ENCODE measurements at regions not wholly inside any gene's neighbourhood (a gene's known extent, or its start where the extent isn't known, plus 50 kb on each side); places are given as distances from the start of the nearest gene placed in this dataset.

DNA sequence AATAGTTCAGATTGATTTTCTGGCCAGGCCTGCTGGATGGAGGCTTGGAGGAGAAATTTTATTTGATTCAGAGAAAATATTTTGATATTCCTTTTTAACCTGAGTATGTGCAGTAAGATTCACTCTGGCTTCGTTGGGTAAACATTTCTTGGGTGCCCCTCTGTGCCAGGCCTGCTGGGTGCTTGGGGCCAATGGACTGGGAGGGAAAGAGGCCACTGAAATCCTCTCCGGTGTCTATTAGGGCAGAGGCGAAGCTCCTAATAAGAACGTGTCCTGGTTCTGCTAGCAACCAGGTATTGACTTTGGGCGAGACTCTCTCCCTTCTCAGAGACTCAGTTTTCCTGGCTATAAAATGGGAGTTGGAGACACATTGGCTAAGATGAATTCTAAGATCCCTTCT lies 122.5 kb downstream of the CYLD start:
- ChIA-PET POLR2A (no interaction called here), CTCF (ENCODE audit: unreplicated experiment) (no interaction called here)
- TF ChIP-seq EZH2phosphoT487 (IDR thresholded peaks at IDR 0.05; ENCODE audit: borderline replicate concordance, low read depth, low read length), result no peak
- TF ChIP-seq, protein P1, sequence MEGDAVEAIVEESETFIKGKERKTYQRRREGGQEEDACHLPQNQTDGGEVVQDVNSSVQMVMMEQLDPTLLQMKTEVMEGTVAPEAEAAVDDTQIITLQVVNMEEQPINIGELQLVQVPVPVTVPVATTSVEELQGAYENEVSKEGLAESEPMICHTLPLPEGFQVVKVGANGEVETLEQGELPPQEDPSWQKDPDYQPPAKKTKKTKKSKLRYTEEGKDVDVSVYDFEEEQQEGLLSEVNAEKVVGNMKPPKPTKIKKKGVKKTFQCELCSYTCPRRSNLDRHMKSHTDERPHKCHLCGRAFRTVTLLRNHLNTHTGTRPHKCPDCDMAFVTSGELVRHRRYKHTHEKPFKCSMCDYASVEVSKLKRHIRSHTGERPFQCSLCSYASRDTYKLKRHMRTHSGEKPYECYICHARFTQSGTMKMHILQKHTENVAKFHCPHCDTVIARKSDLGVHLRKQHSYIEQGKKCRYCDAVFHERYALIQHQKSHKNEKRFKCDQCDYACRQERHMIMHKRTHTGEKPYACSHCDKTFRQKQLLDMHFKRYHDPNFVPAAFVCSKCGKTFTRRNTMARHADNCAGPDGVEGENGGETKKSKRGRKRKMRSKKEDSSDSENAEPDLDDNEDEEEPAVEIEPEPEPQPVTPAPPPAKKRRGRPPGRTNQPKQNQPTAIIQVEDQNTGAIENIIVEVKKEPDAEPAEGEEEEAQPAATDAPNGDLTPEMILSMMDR (conservative IDR thresholded peaks at IDR 0.05; ENCODE audit: low read length), result no peak
- H3K4me3 ChIP-seq (ENCODE audit: low read depth, low read length, poor library complexity, severe bottlenecking), result no peak overlapping the region
- H3K27ac ChIP-seq (ENCODE audit: low read depth, low read length, poor library complexity, severe bottlenecking), result no peak overlapping the region
- no peaks in the 10 kb centered on the region for H3K79me2 ChIP-seq (ENCODE audit: insufficient read depth, low read depth, low read length)
- H3K9me3 ChIP-seq (ENCODE audit: low read length), result no peaks in the 10 kb centered on the region
- no peaks in the 10 kb centered on the region for H3K4me1 ChIP-seq (ENCODE audit: insufficient read depth, low read length, poor library complexity, severe bottlenecking)
- BruUV-seq (replicated peaks), result no TSS peak
- no peak for DNase-seq (ENCODE audit: low spot score)
- intact Hi-C loops (cut with micrococcal nuclease; ENCODE audit: unreplicated experiment), result no loop called here
- no peaks in the 10 kb centered on the region for H3K36me3 ChIP-seq (ENCODE audit: insufficient read depth, low read length)
- no peaks in the 10 kb centered on the region for H3K9me2 ChIP-seq (ENCODE audit: insufficient read depth, low read length)
- H4K20me1 ChIP-seq (ENCODE audit: insufficient read depth, low read length), result no peaks in the 10 kb centered on the region
- H2AFZ ChIP-seq (ENCODE audit: low read length), result no peak overlapping the region
- no peak overlapping the region for H3K4me2 ChIP-seq (ENCODE audit: low read length)

DNA sequence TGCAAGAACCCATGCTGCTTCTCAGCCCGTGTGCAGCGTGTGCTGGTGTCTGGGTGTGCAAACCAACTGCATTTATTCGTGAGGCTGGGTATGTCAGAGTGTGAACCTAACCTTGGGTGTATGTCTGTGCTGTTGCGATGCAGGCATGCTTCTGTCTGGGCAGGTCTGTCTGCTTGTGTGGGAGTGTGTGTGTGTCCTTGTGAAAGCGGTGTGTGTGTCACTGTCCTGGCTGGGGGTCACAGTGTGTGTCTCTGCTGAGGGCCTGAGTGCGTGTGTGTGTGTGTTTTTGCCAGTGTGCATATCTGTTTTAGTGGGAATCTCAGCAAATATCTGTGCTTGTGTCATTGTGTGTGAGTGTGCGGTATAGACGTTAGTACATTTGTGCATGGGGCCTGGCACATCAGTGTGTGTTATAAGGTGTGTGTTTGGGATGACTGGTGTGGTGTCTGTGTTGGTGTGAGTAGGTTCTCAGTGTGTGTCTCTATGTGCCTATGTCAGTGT lies 121.8 kb downstream of the CYLD start:
- no peaks in the 10 kb centered on the region for H4K20me1 ChIP-seq (ENCODE audit: insufficient read depth, low read length)
- H3K4me1 ChIP-seq (ENCODE audit: insufficient read depth, low read length, poor library complexity, severe bottlenecking), result no peaks in the 10 kb centered on the region
- no peaks in the 10 kb centered on the region for H3K9me3 ChIP-seq (ENCODE audit: low read length)
- no peaks in the 10 kb centered on the region for H3K9me2 ChIP-seq (ENCODE audit: insufficient read depth, low read length)
- CTCF ChIA-PET (ENCODE audit: unreplicated experiment), result no interaction called here
- no peak overlapping the region for H3K4me3 ChIP-seq (ENCODE audit: low read depth, low read length, poor library complexity, severe bottlenecking)
- no peak overlapping the region for H3K27ac ChIP-seq (ENCODE audit: low read depth, low read length, poor library complexity, severe bottlenecking)
- H2AFZ ChIP-seq (ENCODE audit: low read length), result no peak overlapping the region
- no peaks in the 10 kb centered on the region for H3K36me3 ChIP-seq (ENCODE audit: insufficient read depth, low read length)
- no peak overlapping the region for H3K4me2 ChIP-seq (ENCODE audit: low read length)
- intact Hi-C loops (cut with micrococcal nuclease; ENCODE audit: unreplicated experiment), result no loop called here
- POLR2A ChIA-PET, result no interaction called here
- no peaks in the 10 kb centered on the region for H3K79me2 ChIP-seq (ENCODE audit: insufficient read depth, low read depth, low read length)
- no TSS peak for BruUV-seq (replicated peaks)
- no peak for TF ChIP-seq EZH2phosphoT487 (IDR thresholded peaks at IDR 0.05; ENCODE audit: borderline replicate concordance, low read depth, low read length)
- DNase-seq (ENCODE audit: low spot score), result no peak

DNA sequence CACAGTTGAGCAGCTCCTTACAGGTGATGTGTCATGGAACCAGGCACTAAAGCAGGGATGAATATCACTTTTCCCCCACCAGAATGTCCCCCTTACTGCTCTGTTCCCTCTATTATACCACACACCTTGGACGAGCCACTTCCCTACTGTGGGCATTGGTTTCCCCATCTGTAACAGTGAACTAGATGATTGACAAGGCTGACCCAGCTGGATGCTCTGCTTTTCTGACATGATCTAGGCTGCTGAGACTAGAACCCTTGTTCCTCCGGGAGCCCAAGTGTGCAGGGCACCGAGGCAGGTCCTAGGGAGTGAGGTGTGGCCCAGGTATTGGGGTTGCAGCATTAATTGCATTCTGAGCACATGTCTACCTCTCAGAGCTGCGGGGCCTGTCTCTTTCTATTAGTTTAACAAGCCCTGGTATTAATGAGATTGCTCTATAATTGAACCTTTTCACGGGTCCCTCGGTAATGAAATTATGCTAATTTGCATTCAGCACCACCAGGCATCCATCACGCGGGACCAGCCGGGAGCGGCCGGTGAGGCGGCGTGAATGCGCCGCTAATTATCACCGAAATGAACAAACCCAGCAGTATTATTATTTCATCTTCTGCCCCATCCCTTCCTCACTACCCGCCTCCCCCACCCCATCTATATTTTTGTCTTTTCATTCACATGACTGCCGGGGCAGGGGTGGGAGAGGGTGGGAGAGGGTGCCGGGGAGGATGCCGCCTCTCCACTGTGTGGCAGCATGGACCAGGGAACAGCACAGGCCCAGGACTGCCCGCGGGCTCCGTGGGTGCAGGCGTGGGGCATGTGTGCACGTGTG lies 121.1 kb downstream of the CYLD start:
- CTCF ChIA-PET (ENCODE audit: unreplicated experiment), result no interaction called here
- Histone ChIP-seq H3K79me2 (ENCODE audit: insufficient read depth, low read depth, low read length) (no peaks in the 10 kb centered on the region), H3K36me3 (ENCODE audit: insufficient read depth, low read length) (no peaks in the 10 kb centered on the region), H3K27ac (ENCODE audit: low read depth, low read length, poor library complexity, severe bottlenecking) (no peak overlapping the region), H3K9me3 (ENCODE audit: low read length) (no peaks in the 10 kb centered on the region), H4K20me1 (ENCODE audit: insufficient read depth, low read length) (no peaks in the 10 kb centered on the region), H3K4me3 (ENCODE audit: low read depth, low read length, poor library complexity, severe bottlenecking) (no peak overlapping the region), H3K4me1 (ENCODE audit: insufficient read depth, low read length, poor library complexity, severe bottlenecking) (no peaks in the 10 kb centered on the region), H3K9me2 (ENCODE audit: insufficient read depth, low read length) (no peaks in the 10 kb centered on the region), H3K4me2 (ENCODE audit: low read length) (no peak overlapping the region), H2AFZ (ENCODE audit: low read length) (no peak overlapping the region)
- DNase-seq (ENCODE audit: low spot score), result no peak
- no peak for TF ChIP-seq EZH2phosphoT487 (IDR thresholded peaks at IDR 0.05; ENCODE audit: borderline replicate concordance, low read depth, low read length)
- TF ChIP-seq, protein P1 (conservative IDR thresholded peaks at IDR 0.05; ENCODE audit: low read length), result no peak
- BruUV-seq (replicated peaks), result no TSS peak
- POLR2A ChIA-PET, result no interaction called here
- intact Hi-C loops (cut with micrococcal nuclease; ENCODE audit: unreplicated experiment), result no loop called here
